Breast epithelium (tissue), 3 donors: ENCODE measurements at regions not wholly inside any gene's neighbourhood (a gene's known extent, or its start where the extent isn't known, plus 50 kb on each side); places are given as distances from the start of the nearest gene placed in this dataset.

Experiments
- CTCF ChIP-seq, 3 donors: fragments of 450-650 bp; IDR thresholded peaks; one replicate each; pipeline ENCODE4 v1.5.1; 2016 to 2017; ENCODE audit warnings: antibody characterized with exemption in 3 of 3, mild to moderate bottlenecking in 3 of 3, moderate library complexity in 3 of 3
- POLR2A ChIP-seq: fragments of 450-650 bp; IDR thresholded peaks from one replicate; pipeline ENCODE4 v1.6.1; 2016; ENCODE audit warnings: antibody characterized with exemption, mild to moderate bottlenecking, moderate library complexity
- POLR2AphosphoS5 ChIP-seq, 3 donors: sonication (generic); formaldehyde crosslinking; IDR thresholded peaks; one replicate each; pipeline ENCODE4 v1.6.1; 2017; ENCODE audit warnings: antibody characterized with exemption in 3 of 3

GRCh38 chr6:99746261-99746895 lies 139.7 kb downstream of the PRDM13 start:
- TF ChIP-seq CTCF (IDR thresholded peaks at IDR 0.05) (peak; percentile 65 to 73 (median 68)), POLR2AphosphoS5 (IDR thresholded peaks at IDR 0.05) (no peak), POLR2A (no peak)
